SK-N-SH treated with all-trans-retinoic acid at 6 μM for 48 hours (cell line): ENCODE measurements at regions not wholly inside any gene's neighbourhood (a gene's known extent, or its start where the extent isn't known, plus 50 kb on each side); places are given as distances from the start of the nearest gene placed in this dataset.

Experiments used
- ATAC-seq: fragments of 200-7000 bp; cut with Tn5 transposase; 3 replicates; pipeline ENCODE4 v1.9.1; 2020; ENCODE audit warnings: mild to moderate bottlenecking, moderate library complexity
- ARNTL ChIP-seq: fragments of 450-650 bp; formaldehyde crosslinking; IDR thresholded peaks from 2 replicates; pipeline ENCODE4 v1.5.0; 2020; ENCODE audit warnings: low read depth, mild to moderate bottlenecking, moderate library complexity, borderline replicate concordance
- BACH2 ChIP-seq: fragments of 250-450 bp; sonication (Bioruptor Pico); IDR thresholded peaks from 2 replicates; pipeline ENCODE4 v1.9.0; 2021; ENCODE audit warnings: mild to moderate bottlenecking, borderline replicate concordance
- CSDC2 ChIP-seq: fragments of 250-450 bp; sonication (Bioruptor Pico); IDR thresholded peaks from 2 replicates; pipeline ENCODE4 v1.5.0; 2020; ENCODE audit warnings: mild to moderate bottlenecking, moderate library complexity
- ESRRG ChIP-seq: fragments of 250-450 bp; sonication (Bioruptor Pico); IDR thresholded peaks from 2 replicates; pipeline ENCODE4 v1.6.1; 2021; ENCODE audit warnings: mild to moderate bottlenecking
- GLIS3 ChIP-seq: fragments of 250-450 bp; sonication (Bioruptor Pico); IDR thresholded peaks from 2 replicates; pipeline ENCODE4 v1.5.0; 2020; ENCODE audit warnings: mild to moderate bottlenecking, moderate library complexity
- ISL1 ChIP-seq: fragments of 250-450 bp; sonication (Bioruptor Pico); IDR thresholded peaks from 2 replicates; pipeline ENCODE4 v2.1.2; 2022; ENCODE audit warnings: mild to moderate bottlenecking, moderate library complexity
- OSR1 ChIP-seq: fragments of 250-450 bp; sonication (Bioruptor Pico); IDR thresholded peaks from 2 replicates; pipeline ENCODE4 v1.8.0; 2022; ENCODE audit warnings: moderate library complexity, mild to moderate bottlenecking, inconsistent platforms
- PPARA ChIP-seq: fragments of 250-450 bp; sonication (Bioruptor Pico); IDR thresholded peaks from 2 replicates; pipeline ENCODE4 v1.5.0; 2020; ENCODE audit warnings: mild to moderate bottlenecking, borderline replicate concordance
- SNAI2 ChIP-seq: fragments of 250-450 bp; sonication (Bioruptor Pico); IDR thresholded peaks from 2 replicates; pipeline ENCODE4 v1.5.0; 2020; ENCODE audit warnings: mild to moderate bottlenecking, moderate library complexity
- TCF4 ChIP-seq: fragments of 250-450 bp; sonication (Bioruptor Pico); IDR thresholded peaks from 2 replicates; pipeline ENCODE4 v1.8.0; 2021; ENCODE audit warnings: mild to moderate bottlenecking, moderate library complexity, borderline replicate concordance
- TOX ChIP-seq: fragments of 250-450 bp; sonication (Bioruptor Pico); IDR thresholded peaks from 2 replicates; pipeline ENCODE4 v1.8.0; 2021; ENCODE audit warnings: mild to moderate bottlenecking, moderate library complexity, borderline replicate concordance
- ZFP3 ChIP-seq: fragments of 250-450 bp; sonication (Bioruptor Pico); IDR thresholded peaks from 2 replicates; pipeline ENCODE4 v1.5.0; 2020; ENCODE audit warnings: mild to moderate bottlenecking, moderate library complexity
- ZFP30 ChIP-seq: fragments of 450-650 bp; formaldehyde crosslinking; IDR thresholded peaks from 2 replicates; pipeline ENCODE4 v1.5.0; 2022; ENCODE audit warnings: mild to moderate bottlenecking, moderate library complexity
- ZNF565 ChIP-seq: fragments of 450-650 bp; formaldehyde crosslinking; conservative IDR thresholded peaks from 2 replicates; pipeline ENCODE4 v1.5.0; 2020; ENCODE audit warnings: low read depth, mild to moderate bottlenecking, moderate library complexity
- ZNF70 ChIP-seq: fragments of 450-650 bp; formaldehyde crosslinking; IDR thresholded peaks from 2 replicates; pipeline ENCODE4 v1.5.0; 2020; ENCODE audit warnings: mild to moderate bottlenecking, moderate library complexity
- ZNF8 ChIP-seq: fragments of 450-650 bp; formaldehyde crosslinking; IDR thresholded peaks from 2 replicates; pipeline ENCODE4 v1.5.0; 2020; ENCODE audit warnings: mild to moderate bottlenecking, moderate library complexity
- TF ChIP-seq, protein P1 (sequence below): fragments of 250-450 bp; sonication (Bioruptor Pico); IDR thresholded peaks from 2 replicates; pipeline ENCODE4 v1.8.0; 2021; ENCODE audit warnings: low read depth, mild to moderate bottlenecking, moderate library complexity, borderline replicate concordance
- TF ChIP-seq, protein P2 (sequence below): fragments of 250-450 bp; sonication (Bioruptor Pico); IDR thresholded peaks from 2 replicates; pipeline ENCODE4 v1.5.1; 2021; ENCODE audit warnings: mild to moderate bottlenecking, moderate library complexity
- TF ChIP-seq, protein P3 (sequence below): fragments of 250-450 bp; sonication (Bioruptor Pico); IDR thresholded peaks from 2 replicates; pipeline ENCODE4 v1.5.1; 2020; ENCODE audit warnings: low read depth, mild to moderate bottlenecking, moderate library complexity
- TF ChIP-seq, protein P4 (sequence below): fragments of 250-450 bp; sonication (Bioruptor Pico); IDR thresholded peaks from 2 replicates; pipeline ENCODE4 v1.8.0; 2020; ENCODE audit warnings: mild to moderate bottlenecking, moderate library complexity, borderline replicate concordance

DNA sequence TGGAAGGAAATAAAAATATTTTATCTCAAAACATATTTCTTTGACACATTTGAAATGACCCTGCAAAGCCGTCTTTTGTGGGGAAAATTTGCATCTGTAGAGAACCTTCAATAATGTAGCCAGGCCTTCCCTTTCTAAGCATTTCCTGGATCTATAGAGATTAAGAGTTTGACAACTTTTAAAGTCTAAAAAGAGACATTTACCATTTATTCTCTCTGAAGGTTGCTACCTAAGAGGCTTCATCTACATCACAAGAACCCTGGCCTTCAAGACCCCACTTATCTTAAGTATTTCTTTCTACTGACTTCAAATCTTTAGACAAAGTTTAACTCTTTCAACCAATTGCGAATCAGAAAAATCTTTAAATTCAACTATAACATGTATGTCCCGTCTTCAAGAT is 1639.8 kb downstream of the RPA4 start:
- TF ChIP-seq, protein P1, sequence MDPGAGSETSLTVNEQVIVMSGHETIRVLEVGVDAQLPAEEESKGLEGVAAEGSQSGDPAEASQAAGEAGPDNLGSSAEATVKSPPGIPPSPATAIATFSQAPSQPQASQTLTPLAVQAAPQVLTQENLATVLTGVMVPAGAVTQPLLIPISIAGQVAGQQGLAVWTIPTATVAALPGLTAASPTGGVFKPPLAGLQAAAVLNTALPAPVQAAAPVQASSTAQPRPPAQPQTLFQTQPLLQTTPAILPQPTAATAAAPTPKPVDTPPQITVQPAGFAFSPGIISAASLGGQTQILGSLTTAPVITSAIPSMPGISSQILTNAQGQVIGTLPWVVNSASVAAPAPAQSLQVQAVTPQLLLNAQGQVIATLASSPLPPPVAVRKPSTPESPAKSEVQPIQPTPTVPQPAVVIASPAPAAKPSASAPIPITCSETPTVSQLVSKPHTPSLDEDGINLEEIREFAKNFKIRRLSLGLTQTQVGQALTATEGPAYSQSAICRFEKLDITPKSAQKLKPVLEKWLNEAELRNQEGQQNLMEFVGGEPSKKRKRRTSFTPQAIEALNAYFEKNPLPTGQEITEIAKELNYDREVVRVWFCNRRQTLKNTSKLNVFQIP = no peak
- TF ChIP-seq, protein P2, sequence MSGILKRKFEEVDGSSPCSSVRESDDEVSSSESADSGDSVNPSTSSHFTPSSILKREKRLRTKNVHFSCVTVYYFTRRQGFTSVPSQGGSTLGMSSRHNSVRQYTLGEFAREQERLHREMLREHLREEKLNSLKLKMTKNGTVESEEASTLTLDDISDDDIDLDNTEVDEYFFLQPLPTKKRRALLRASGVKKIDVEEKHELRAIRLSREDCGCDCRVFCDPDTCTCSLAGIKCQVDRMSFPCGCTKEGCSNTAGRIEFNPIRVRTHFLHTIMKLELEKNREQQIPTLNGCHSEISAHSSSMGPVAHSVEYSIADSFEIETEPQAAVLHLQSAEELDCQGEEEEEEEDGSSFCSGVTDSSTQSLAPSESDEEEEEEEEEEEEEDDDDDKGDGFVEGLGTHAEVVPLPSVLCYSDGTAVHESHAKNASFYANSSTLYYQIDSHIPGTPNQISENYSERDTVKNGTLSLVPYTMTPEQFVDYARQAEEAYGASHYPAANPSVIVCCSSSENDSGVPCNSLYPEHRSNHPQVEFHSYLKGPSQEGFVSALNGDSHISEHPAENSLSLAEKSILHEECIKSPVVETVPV (CRISPR knock-in tag) = no peak
- TF ChIP-seq TCF4 (CRISPR knock-in tag) (no peak), PPARA (CRISPR knock-in tag) (no peak), ZNF565 (no peak)
- ATAC-seq = no peak

DNA sequence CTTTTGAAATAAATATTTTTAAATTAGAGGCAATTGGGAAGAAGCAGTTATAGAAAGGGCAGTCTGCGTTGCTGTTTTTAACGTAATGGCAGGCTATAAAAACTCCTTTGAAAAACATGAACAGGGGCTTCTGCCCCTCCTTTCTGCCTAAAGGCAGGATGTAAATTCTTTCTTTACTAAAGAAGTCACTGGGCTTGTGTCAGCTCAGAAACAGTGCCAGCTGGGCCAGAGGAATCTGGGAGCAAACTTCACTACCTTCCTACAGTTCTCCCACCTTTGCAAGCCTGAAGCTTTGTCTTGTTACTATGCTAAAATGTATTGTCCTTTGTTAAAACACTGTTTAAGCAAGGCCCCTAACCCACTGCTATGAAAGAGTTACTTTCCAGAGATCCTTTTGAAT is 1664.8 kb downstream of the RPA4 start:
- no peak for ATAC-seq
- TF ChIP-seq ZNF565 = no peak
- TF ChIP-seq CSDC2 (CRISPR knock-in tag) = no peak
- no peak for TF ChIP-seq PPARA (CRISPR knock-in tag)
- TF ChIP-seq SNAI2 (CRISPR knock-in tag) = no peak

DNA sequence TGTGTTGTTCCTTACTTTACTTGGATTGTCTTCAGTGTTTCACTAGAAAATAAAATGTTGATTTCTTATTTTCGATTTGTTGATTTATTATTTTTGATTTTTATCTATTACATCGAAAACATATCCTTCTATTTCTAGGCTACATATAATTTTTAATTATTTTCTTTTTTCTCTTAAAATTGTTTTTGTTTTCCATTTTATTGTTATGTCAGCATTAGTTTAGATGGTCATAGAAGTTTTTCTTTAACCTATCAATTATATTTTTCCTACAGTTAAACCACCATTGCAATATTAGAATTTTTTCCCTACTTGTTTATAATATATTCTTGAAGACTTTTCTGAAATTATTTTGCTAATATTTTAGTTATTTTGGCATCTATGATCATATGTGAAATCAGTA is 1685.1 kb downstream of the RPA4 start:
- TF ChIP-seq PPARA (CRISPR knock-in tag) (no peak), ISL1 (CRISPR knock-in tag) (no peak), ZNF8 (CRISPR knock-in tag) (no peak), GLIS3 (CRISPR knock-in tag) (no peak), ARNTL (CRISPR knock-in tag) (no peak), CSDC2 (CRISPR knock-in tag) (no peak), TOX (CRISPR knock-in tag) (no peak), ZNF565 (no peak), BACH2 (CRISPR knock-in tag) (no peak), ZFP3 (CRISPR knock-in tag) (no peak), OSR1 (CRISPR knock-in tag) (no peak), ESRRG (CRISPR knock-in tag) (no peak), SNAI2 (CRISPR knock-in tag) (no peak), ZNF70 (CRISPR knock-in tag) (no peak)
- TF ChIP-seq, protein P1 = no peak
- TF ChIP-seq, protein P3, sequence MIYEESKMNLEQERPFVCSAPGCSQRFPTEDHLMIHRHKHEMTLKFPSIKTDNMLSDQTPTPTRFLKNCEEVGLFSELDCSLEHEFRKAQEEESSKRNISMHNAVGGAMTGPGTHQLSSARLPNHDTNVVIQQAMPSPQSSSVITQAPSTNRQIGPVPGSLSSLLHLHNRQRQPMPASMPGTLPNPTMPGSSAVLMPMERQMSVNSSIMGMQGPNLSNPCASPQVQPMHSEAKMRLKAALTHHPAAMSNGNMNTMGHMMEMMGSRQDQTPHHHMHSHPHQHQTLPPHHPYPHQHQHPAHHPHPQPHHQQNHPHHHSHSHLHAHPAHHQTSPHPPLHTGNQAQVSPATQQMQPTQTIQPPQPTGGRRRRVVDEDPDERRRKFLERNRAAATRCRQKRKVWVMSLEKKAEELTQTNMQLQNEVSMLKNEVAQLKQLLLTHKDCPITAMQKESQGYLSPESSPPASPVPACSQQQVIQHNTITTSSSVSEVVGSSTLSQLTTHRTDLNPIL (CRISPR knock-in tag) = no peak
- TF ChIP-seq, protein P4, sequence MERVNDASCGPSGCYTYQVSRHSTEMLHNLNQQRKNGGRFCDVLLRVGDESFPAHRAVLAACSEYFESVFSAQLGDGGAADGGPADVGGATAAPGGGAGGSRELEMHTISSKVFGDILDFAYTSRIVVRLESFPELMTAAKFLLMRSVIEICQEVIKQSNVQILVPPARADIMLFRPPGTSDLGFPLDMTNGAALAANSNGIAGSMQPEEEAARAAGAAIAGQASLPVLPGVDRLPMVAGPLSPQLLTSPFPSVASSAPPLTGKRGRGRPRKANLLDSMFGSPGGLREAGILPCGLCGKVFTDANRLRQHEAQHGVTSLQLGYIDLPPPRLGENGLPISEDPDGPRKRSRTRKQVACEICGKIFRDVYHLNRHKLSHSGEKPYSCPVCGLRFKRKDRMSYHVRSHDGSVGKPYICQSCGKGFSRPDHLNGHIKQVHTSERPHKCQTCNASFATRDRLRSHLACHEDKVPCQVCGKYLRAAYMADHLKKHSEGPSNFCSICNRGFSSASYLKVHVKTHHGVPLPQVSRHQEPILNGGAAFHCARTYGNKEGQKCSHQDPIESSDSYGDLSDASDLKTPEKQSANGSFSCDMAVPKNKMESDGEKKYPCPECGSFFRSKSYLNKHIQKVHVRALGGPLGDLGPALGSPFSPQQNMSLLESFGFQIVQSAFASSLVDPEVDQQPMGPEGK (CRISPR knock-in tag) = no peak
- TF ChIP-seq, protein P2 (CRISPR knock-in tag) = no peak
- ATAC-seq = no peak

DNA sequence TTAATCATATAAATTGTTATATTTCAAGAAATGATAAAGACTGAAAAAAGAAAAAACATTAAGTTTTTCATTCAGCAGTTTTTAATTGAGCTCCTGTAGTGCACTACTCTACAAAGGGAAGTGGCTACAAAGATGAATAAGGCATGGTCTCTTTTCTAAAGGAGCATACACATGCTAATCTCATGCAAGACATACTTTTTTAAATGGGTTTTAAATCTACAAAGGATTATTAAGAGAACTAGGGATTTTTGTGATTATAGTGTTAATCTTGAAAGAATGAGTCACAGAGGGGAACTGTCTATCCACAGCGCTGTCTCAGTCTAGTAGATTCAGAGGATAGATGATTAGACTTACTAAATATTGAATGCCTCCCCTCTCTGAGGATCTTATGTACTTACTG is 1722.2 kb downstream of the RPA4 start:
- ATAC-seq = no peak
- TF ChIP-seq SNAI2 (CRISPR knock-in tag) (no peak), ZFP30 (CRISPR knock-in tag) (no peak)
